Limb (tissue), 2 donors: ENCODE measurements at regions not wholly inside any gene's neighbourhood (a gene's known extent, or its start where the extent isn't known, plus 50 kb on each side); places are given as distances from the start of the nearest gene placed in this dataset.
"Not testable (repeated sequence)": the region's sequence is repeated elsewhere in the genome, so short reads cannot be mapped to it uniquely, and the experiment has no call there.

Source experiments
- DNase-seq, 2 donors: peaks; one replicate each; pipeline ENCODE4 v3.0.0-alpha.2; 2016; ENCODE audit errors: extremely low spot score in 2 of 2

DNA sequence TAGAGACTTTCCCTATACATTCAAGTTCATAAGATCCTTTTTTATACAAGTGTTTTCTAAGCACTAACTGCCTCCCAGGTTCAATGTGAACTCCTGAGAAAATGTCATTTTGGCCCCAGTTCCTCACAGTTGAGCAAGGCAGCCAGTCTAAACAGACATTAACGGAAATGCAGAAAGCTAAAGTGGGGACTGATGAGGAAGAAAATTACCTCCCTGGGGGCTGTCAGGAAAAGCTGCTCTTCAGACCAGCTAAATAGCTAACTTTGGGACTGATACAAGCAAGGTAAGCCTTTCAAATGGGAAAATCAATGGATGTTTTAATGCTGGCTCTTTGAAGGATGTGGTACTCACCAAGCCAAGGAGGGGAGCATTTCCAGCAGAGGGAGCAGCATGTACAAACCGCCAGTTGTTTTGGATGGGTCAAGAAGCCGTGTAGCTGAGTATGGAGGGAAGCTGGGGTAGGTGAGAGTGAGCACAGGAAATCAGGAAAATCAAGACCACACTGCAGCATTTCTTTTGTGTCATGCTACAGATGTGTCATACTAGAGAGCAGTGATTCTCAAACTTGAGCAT lies 180.8 kb upstream of the CHD6 start:
- no peak for DNase-seq

- no peak for DNase-seq
Measured at GRCh38 chr20:41786158-41786557, 168.0 kb upstream of the CHD6 start.

GRCh38 chr20:41784209-41784958 lies 166.2 kb upstream of the CHD6 start:
- DNase-seq = no peak

GRCh38 chr20:41783423-41784208 lies 165.4 kb upstream of the CHD6 start:
- no peak for DNase-seq

- DNase-seq = no peak
Measured at GRCh38 chr20:41782730-41783406, 164.7 kb upstream of the CHD6 start.

DNA sequence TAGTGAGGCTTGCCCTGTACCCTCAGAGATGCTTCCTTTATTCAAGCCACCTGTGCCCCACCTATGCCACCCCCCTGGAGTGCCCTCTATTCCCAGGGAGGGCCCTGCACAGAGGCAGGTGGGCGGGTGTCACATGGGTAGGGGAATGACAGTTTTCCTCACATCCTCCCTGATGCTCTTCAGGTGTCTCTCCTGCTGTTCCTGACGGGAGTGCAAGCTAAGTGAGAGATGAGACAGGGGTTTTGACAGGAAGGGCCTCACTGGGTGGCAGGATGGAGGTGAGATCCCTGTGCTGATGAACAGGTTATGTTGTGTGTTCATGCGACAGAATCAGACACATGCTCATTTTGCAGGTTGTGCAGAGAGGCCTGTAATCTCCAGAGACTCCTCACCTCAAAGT lies 164.1 kb upstream of the CHD6 start:
- DNase-seq = no peak

DNA sequence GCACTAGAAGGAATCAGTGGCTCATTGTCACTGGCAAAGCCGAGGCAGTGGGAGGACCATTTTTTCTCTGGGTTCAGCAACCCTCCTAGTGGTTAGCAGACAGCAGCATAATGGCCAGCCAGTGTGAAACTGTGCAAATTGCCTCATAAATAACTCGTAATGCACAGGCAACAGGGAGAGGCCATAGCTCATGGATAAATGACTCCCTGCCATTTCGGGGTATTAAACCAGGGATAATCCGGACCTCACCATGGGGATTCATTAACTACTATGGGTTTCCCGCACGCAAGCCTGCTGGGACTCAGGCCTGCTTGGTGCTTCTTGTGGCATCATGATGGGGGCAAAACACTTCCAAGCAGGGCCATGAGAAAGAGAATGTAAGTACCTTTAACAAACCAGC lies 158.2 kb upstream of the CHD6 start:
- DNase-seq = no peak

GRCh38 chr20:41774291-41774690 lies 156.1 kb upstream of the CHD6 start:
- no peak for DNase-seq

DNA sequence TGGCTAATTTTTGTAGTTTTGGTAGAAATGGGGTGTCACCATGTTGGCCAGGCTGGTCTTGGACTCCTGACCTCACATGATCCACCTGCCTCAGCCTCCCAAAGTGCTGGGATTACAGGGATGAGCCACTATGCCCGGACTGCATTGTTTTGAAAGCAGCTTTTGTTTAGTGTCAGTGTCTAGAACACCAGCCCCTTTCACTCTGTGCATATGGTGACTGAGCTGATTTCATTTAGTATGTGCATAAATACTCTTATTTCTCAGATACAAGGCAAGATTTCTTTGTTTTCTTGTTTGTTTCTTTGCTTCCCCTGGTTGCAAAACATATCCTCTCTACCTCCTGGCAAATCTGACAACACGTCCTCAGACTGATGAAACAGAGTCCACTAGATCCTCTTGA lies 152.8 kb upstream of the CHD6 start:
- DNase-seq = no peak

DNA sequence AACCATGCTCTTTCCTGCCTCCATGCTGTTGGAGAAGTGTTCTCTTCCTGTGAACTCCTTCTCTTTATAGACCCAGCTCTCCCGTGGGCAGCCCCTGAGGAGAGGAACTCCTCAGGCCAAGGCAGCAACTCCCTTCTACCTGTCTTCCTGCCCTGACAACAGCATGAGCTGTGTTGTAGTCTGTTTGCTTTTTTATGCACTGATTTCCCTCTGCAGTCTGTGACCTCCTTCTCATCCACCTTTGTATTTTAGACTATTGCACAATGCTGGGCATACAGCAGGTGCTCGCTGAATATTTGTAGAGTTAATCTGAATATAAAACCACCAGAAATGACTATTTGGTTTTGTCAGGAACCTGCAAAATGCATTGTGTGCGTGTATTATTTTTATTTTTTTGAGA lies 152.2 kb upstream of the CHD6 start:
- no peak for DNase-seq

GRCh38 chr20:41769592-41770018 lies 151.4 kb upstream of the CHD6 start:
- no peak for DNase-seq

DNA sequence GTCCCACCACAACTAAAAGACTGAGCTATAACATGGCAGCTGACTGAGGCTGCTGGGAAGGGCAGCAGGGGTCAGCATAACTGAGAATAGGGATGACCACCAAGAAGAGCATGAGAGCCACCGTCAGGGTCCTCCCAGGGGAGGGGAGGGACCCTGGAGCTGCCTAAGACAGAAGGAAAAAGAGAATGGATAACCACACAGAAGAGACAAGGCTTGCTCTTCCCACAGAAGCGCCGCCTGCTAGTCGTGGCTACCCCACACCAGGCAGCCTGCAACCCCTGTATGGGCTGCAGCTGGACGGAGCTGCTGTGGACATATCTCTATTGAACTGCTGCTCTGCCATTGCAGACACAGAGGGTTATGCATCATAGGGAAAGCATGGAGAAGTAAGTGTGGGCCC lies 132.0 kb upstream of the CHD6 start:
- no peak for DNase-seq

DNA sequence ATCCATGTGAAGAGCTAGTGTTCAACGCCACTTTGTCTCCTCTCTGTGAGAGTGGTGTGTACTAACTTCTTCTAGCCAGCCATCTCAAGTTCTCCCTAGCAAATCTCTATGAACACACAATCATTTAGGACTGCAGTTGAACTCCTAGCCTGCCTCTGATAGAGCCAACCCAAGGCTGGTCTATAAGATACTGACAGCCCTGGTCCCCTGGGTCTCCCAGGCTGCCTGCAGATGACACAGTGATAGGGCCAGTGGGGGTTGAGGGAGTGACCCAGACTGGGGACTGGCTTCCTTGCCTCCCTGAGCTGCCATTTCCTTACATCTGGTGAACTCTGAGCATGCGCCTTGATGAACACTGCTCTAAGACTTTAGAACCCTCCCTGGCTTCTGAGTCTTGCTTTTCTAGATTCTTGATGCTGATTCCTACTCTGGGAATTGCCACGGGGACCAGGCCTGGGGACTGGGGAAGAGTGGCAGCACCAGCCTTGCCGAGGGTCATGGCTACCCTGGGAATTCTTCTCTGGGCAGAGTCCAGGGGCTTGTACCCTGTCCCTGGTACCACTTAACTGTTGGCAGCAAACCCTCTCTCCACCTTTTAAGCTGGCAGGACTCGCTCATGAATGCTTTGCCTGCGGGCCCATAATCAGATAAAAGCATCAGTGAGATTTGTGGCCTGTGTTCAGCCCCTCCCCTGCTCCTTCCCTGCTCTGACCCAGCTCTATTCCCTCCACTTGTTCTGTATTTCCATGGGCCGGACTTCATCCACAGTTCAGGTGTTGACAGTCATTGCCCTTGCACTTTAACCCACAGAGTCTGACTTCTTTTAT lies 130.8 kb upstream of the CHD6 start:
- no peak for DNase-seq

- no peak for DNase-seq
Measured at GRCh38 chr20:41748051-41748450, 129.9 kb upstream of the CHD6 start.

DNA sequence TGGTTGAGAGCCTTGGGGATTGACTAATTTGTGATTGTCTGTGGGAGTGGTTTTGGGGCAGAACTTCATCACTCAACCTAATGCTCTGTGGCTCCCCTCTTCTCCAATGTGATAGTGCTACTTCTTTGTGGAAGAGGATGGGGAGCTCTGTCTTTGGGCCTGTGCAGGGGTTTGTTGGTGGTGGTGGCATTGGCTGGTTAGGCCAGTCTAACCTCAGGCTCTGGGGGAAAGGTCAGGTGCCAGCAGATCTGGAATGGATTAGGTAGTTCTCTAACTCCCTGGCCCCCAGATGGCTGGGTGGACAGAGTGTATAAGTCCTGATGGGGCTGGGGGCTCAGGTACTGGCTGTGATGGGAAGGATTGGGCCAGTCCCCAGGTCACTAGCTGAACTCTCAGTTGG lies 129.0 kb upstream of the CHD6 start:
- no peak for DNase-seq

GRCh38 chr20:41746635-41747034 lies 128.5 kb upstream of the CHD6 start:
- no peak for DNase-seq

- peak; percentile 36 to 70 for DNase-seq
Measured at GRCh38 chr20:41738604-41739206, 120.5 kb upstream of the CHD6 start.

GRCh38 chr20:41735949-41736348 lies 117.8 kb upstream of the CHD6 start:
- DNase-seq = no peak

DNA sequence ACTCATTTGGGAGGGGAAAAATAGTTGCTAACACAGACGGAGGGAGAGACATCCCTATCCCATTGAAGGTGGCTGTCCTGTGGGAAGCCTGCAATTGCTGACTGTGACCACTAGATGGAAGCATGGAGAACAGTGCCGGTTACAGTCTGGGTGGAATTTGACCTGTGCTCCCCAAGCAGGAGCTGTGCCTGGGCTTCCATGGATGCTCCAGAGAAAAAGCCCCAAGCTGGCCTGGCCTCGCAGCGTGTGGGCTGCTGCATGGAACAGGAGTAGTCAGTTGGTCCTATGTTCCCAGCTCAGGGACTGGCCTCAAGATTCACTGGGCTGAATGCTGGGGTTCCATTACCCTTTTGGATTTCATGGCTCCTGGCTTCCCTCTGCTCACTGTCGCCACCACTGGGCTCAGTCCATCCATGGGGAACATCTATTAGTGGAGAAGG lies 116.3 kb upstream of the CHD6 start:
- DNase-seq = peak; percentile 15 to 45

GRCh38 chr20:41733151-41733550 lies 115.0 kb upstream of the CHD6 start:
- no peak for DNase-seq

DNA sequence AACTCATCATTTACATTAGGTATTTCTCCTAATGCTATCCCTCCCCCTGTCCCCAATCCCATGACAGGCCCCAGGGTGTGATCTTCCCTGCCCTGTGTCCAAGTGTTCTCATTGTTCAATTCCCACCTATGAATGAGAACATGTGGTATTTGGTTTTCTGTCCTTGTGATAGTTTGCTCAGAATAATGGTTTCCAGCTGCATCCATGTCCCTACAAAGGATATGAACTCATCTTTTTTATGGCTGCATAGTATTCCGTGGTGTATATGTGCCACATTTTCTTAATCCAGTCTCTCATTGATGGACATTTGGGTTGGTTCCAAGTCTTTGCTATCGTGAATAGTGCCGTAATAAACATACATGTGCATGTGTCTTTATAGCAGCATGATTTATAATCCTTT lies 113.0 kb upstream of the CHD6 start:
- not testable (repeated sequence) for DNase-seq
